Mucosa of stomach (tissue), 1 donor: ENCODE measurements at regions not wholly inside any gene's neighbourhood (a gene's known extent, or its start where the extent isn't known, plus 50 kb on each side); places are given as distances from the start of the nearest gene placed in this dataset.

Source experiments
- H3K27me3 ChIP-seq: one replicate; pipeline ENCODE4 v1.7.0; 2013; ENCODE audit warnings: mild to moderate bottlenecking, low read length; ENCODE audit not compliant: control insufficient read depth, insufficient read depth
- H3K36me3 ChIP-seq: one replicate; pipeline ENCODE4 v1.7.0; 2013; ENCODE audit warnings: low read length; ENCODE audit not compliant: control insufficient read depth, insufficient read depth
- H3K4me1 ChIP-seq: one replicate; pipeline ENCODE4 v1.7.0; 2013; ENCODE audit warnings: mild to moderate bottlenecking, low read length; ENCODE audit not compliant: control insufficient read depth, insufficient read depth
- H3K4me3 ChIP-seq: one replicate; pipeline ENCODE4 v1.7.0; 2013; ENCODE audit warnings: low read length
- H3K9ac ChIP-seq: one replicate; pipeline ENCODE4 v1.7.0; 2013; ENCODE audit warnings: mild to moderate bottlenecking, low read length, moderate library complexity
- H3K9me3 ChIP-seq: one replicate; pipeline ENCODE4 v1.7.0; 2013; ENCODE audit warnings: mild to moderate bottlenecking, low read length, moderate library complexity; ENCODE audit not compliant: control insufficient read depth
- donor health status: Pancreatic carcinoma.

- Histone ChIP-seq H3K9ac (no peak overlapping the region), H3K4me1 (peaks cover 18% of the 10 kb centered on the region), H3K4me3 (no peak overlapping the region), H3K36me3 (no peaks in the 10 kb centered on the region), H3K9me3 (no peaks in the 10 kb centered on the region), H3K27me3 (no peaks in the 10 kb centered on the region)
Observed at GRCh38 chr6:6729971-6730370, 141.5 kb downstream of the LY86 start.

GRCh38 chr6:6730831-6731230 is 142.3 kb downstream of the LY86 start:
- no peaks in the 10 kb centered on the region for H3K27me3 ChIP-seq
- H3K36me3 ChIP-seq: no peaks in the 10 kb centered on the region
- H3K9ac ChIP-seq: no peak overlapping the region
- no peaks in the 10 kb centered on the region for H3K9me3 ChIP-seq
- H3K4me3 ChIP-seq: no peak overlapping the region
- peaks cover 14% of the 10 kb centered on the region for H3K4me1 ChIP-seq

- Histone ChIP-seq H3K9ac (no peak overlapping the region), H3K4me1 (peaks cover 19% of the 10 kb centered on the region), H3K27me3 (no peaks in the 10 kb centered on the region), H3K9me3 (no peaks in the 10 kb centered on the region), H3K36me3 (no peaks in the 10 kb centered on the region), H3K4me3 (no peak overlapping the region)
Observed at GRCh38 chr6:6734479-6735465, 146.3 kb downstream of the LY86 start.

- H3K4me3 ChIP-seq: no peak overlapping the region
- no peaks in the 10 kb centered on the region for H3K9me3 ChIP-seq
- peaks cover 19% of the 10 kb centered on the region for H3K4me1 ChIP-seq
- no peak overlapping the region for H3K9ac ChIP-seq
- H3K36me3 ChIP-seq: no peaks in the 10 kb centered on the region
- no peaks in the 10 kb centered on the region for H3K27me3 ChIP-seq
Observed at GRCh38 chr6:6736791-6737654, 148.5 kb downstream of the LY86 start.

- no peaks in the 10 kb centered on the region for H3K27me3 ChIP-seq
- H3K9ac ChIP-seq: no peak overlapping the region
- H3K4me3 ChIP-seq: no peak overlapping the region
Observed at GRCh38 chr6:6737671-6738070, 149.2 kb downstream of the LY86 start.

GRCh38 chr6:6738108-6738507 is 149.6 kb downstream of the LY86 start:
- no peak overlapping the region for H3K4me3 ChIP-seq
- H3K9ac ChIP-seq: no peak overlapping the region
- H3K4me1 ChIP-seq: peaks cover 19% of the 10 kb centered on the region
- H3K36me3 ChIP-seq: no peaks in the 10 kb centered on the region
- no peaks in the 10 kb centered on the region for H3K9me3 ChIP-seq
- no peaks in the 10 kb centered on the region for H3K27me3 ChIP-seq

More at GRCh38 chr6:6737671-6738070, 149.2 kb downstream of the LY86 start:
- no peaks in the 10 kb centered on the region for H3K9me3 ChIP-seq
- H3K36me3 ChIP-seq: no peaks in the 10 kb centered on the region
- peaks cover 19% of the 10 kb centered on the region for H3K4me1 ChIP-seq

- Histone ChIP-seq H3K4me3 (no peak overlapping the region), H3K27me3 (no peaks in the 10 kb centered on the region), H3K9ac (no peak overlapping the region), H3K4me1 (peaks cover 19% of the 10 kb centered on the region), H3K36me3 (no peaks in the 10 kb centered on the region), H3K9me3 (no peaks in the 10 kb centered on the region)
Observed at GRCh38 chr6:6738922-6739716, 150.6 kb downstream of the LY86 start.

- Histone ChIP-seq H3K27me3 (no peaks in the 10 kb centered on the region), H3K4me1 (peaks cover 8% of the 10 kb centered on the region), H3K9ac (no peak overlapping the region), H3K9me3 (no peaks in the 10 kb centered on the region), H3K36me3 (no peaks in the 10 kb centered on the region), H3K4me3 (no peak overlapping the region)
Observed at GRCh38 chr6:6740595-6740994, 152.1 kb downstream of the LY86 start.

GRCh38 chr6:6741264-6741663 is 152.7 kb downstream of the LY86 start:
- Histone ChIP-seq H3K27me3 (no peaks in the 10 kb centered on the region), H3K9me3 (no peaks in the 10 kb centered on the region), H3K4me1 (peaks cover 7% of the 10 kb centered on the region), H3K36me3 (no peaks in the 10 kb centered on the region), H3K9ac (no peak overlapping the region), H3K4me3 (no peak overlapping the region)

- no peaks in the 10 kb centered on the region for H3K27me3 ChIP-seq
- no peaks in the 10 kb centered on the region for H3K36me3 ChIP-seq
- no peaks in the 10 kb centered on the region for H3K9me3 ChIP-seq
- no peak overlapping the region for H3K4me3 ChIP-seq
- no peak overlapping the region for H3K9ac ChIP-seq
- no peaks in the 10 kb centered on the region for H3K4me1 ChIP-seq
Observed at GRCh38 chr6:6742535-6742934, 154.0 kb downstream of the LY86 start.

- Histone ChIP-seq H3K4me3 (no peak overlapping the region), H3K36me3 (no peaks in the 10 kb centered on the region), H3K9me3 (no peaks in the 10 kb centered on the region), H3K4me1 (peaks cover 2% of the 10 kb centered on the region), H3K27me3 (peaks cover 6% of the 10 kb centered on the region), H3K9ac (no peak overlapping the region)
Observed at GRCh38 chr6:6744551-6744950, 156.0 kb downstream of the LY86 start.
